Lower leg skin (tissue), 3 donors: ENCODE measurements at regions not wholly inside any gene's neighbourhood (a gene's known extent, or its start where the extent isn't known, plus 50 kb on each side); places are given as distances from the start of the nearest gene placed in this dataset.

Experiments
- CTCF ChIP-seq, 3 donors: fragments of 450-650 bp; IDR thresholded peaks; one replicate each; pipeline ENCODE4 v1.5.1; 2016; ENCODE audit warnings: antibody characterized with exemption in 3 of 3, mild to moderate bottlenecking in 3 of 3, moderate library complexity in 2 of 3
- POLR2A ChIP-seq, 2 donors: fragments of 450-650 bp; IDR thresholded peaks; one replicate each; pipeline ENCODE4 v1.6.1; 2016 to 2017; ENCODE audit warnings: antibody characterized with exemption in 2 of 2, mild to moderate bottlenecking in 1 of 2, moderate library complexity in 1 of 2

- no peak for TF ChIP-seq CTCF (IDR thresholded peaks at IDR 0.05)
- no peak for TF ChIP-seq POLR2A (IDR thresholded peaks at IDR 0.05)
Observed at GRCh38 chr5:77152441-77152840, 58.0 kb upstream of the PDE8B start.
